GM23338 (cell line): ENCODE measurements at regions not wholly inside any gene's neighbourhood (a gene's known extent, or its start where the extent isn't known, plus 50 kb on each side); places are given as distances from the start of the nearest gene placed in this dataset.

Source experiments
- ATAC-seq: fragments of 200-7000 bp; cut with Tn5 transposase; 3 replicates; pipeline ENCODE4 v1.9.1; 2020
- DNase-seq: peaks from one replicate; pipeline ENCODE4 v3.0.0-alpha.2; 2015; ENCODE audit warnings: low spot score
- H2AFZ ChIP-seq: fragments of 200-600 bp; sonication (generic); 2 replicates; pipeline ENCODE4 v1.8.0; 2016; ENCODE audit warnings: antibody characterized with exemption, mild to moderate bottlenecking, moderate library complexity
- H3F3A ChIP-seq: fragments of 200-600 bp; sonication (generic); replicated peaks from 2 replicates; pipeline ENCODE4 v1.8.0; 2017; ENCODE audit warnings: antibody characterized with exemption, mixed run types, low read depth
- H3K27ac ChIP-seq: fragments of 200-600 bp; sonication (generic); 2 replicates; pipeline ENCODE4 v1.6.1; 2016; ENCODE audit warnings: low read depth
- H3K27me3 ChIP-seq: fragments of 200-600 bp; sonication (generic); 2 replicates; pipeline ENCODE4 v1.8.0; 2016; ENCODE audit warnings: mild to moderate bottlenecking, mixed run types, moderate library complexity; ENCODE audit not compliant: insufficient read depth
- H3K36me3 ChIP-seq: fragments of 200-600 bp; sonication (generic); 2 replicates; pipeline ENCODE4 v1.8.0; 2016; ENCODE audit warnings: mild to moderate bottlenecking; ENCODE audit not compliant: insufficient read depth
- H3K4me1 ChIP-seq: fragments of 200-600 bp; sonication (generic); 2 replicates; pipeline ENCODE4 v1.8.0; 2016; ENCODE audit warnings: mild to moderate bottlenecking, moderate library complexity; ENCODE audit not compliant: insufficient read depth
- H3K4me2 ChIP-seq: fragments of 200-600 bp; sonication (generic); 2 replicates; pipeline ENCODE4 v1.7.1; 2017; ENCODE audit warnings: mixed run types
- H3K4me3 ChIP-seq: fragments of 200-600 bp; sonication (generic); 2 replicates; pipeline ENCODE4 v1.6.1; 2016; ENCODE audit warnings: mixed run types
- H3K79me2 ChIP-seq: fragments of 200-600 bp; sonication (generic); replicated peaks from 2 replicates; pipeline ENCODE4 v1.8.0; 2017; ENCODE audit warnings: mild to moderate bottlenecking; ENCODE audit not compliant: insufficient read depth
- H3K9me2 ChIP-seq: fragments of 200-600 bp; sonication (generic); 2 replicates; pipeline ENCODE4 v1.8.0; 2017; ENCODE audit not compliant: insufficient read depth
- H4K20me1 ChIP-seq: fragments of 200-600 bp; sonication (generic); replicated peaks from 2 replicates; pipeline ENCODE4 v1.8.0; 2017; ENCODE audit warnings: mild to moderate bottlenecking; ENCODE audit not compliant: insufficient read depth
- H3K27ac Mint-ChIP-seq: 2 replicates; pipeline ENCODE4 v1.8.0; 2020; ENCODE audit warnings: inconsistent platforms, mild to moderate bottlenecking, moderate library complexity, mixed read lengths
- H3K27me3 Mint-ChIP-seq: 3 replicates; pipeline ENCODE4 v1.8.0; 2022; ENCODE audit warnings: low read depth, mild to moderate bottlenecking, moderate library complexity, mixed read lengths, inconsistent platforms; ENCODE audit not compliant: insufficient read depth, poor library complexity
- H3K36me3 Mint-ChIP-seq: 3 replicates; pipeline ENCODE4 v1.8.0; 2021; ENCODE audit warnings: low read depth, mild to moderate bottlenecking, inconsistent platforms, moderate library complexity, mixed read lengths
- H3K4me1 Mint-ChIP-seq: 3 replicates; pipeline ENCODE4 v1.8.0; 2020; ENCODE audit warnings: mild to moderate bottlenecking, inconsistent platforms, mixed read lengths
- H3K4me3 Mint-ChIP-seq: 3 replicates; pipeline ENCODE4 v1.8.0; 2021; ENCODE audit warnings: moderate library complexity, mild to moderate bottlenecking, inconsistent platforms, mixed read lengths
- H3K9me3 Mint-ChIP-seq: 3 replicates; pipeline ENCODE4 v1.8.0; 2020; ENCODE audit warnings: moderate library complexity, mild to moderate bottlenecking, inconsistent platforms, mixed read lengths
- CREB1 ChIP-seq: fragments of 250-450 bp; sonication (Bioruptor Pico); IDR thresholded peaks from 2 replicates; pipeline ENCODE4 v1.5.0; 2020; ENCODE audit warnings: low read depth, mild to moderate bottlenecking, moderate library complexity
- CTCF ChIP-seq, 2 experiments: fragments of 200-600 bp in 1 of 2; sonication (generic) in 1 of 2; conservative IDR thresholded peaks; 2 replicates each; pipeline versions ENCODE4 v1.5.1 to v1.6.1; 2016 to 2017; ENCODE audit warnings: antibody characterized with exemption in 2 of 2, low read depth in 2 of 2, mild to moderate bottlenecking in 2 of 2, moderate library complexity in 1 of 2
- ETS1 ChIP-seq: IDR thresholded peaks from 2 replicates; pipeline ENCODE4 v1.6.1; 2016; ENCODE audit warnings: antibody characterized with exemption
- EZH2 ChIP-seq: fragments of 200-600 bp; sonication (generic); IDR thresholded peaks from one replicate; pipeline ENCODE4 v1.8.0; 2017; ENCODE audit warnings: antibody characterized with exemption, mild to moderate bottlenecking, low read depth; ENCODE audit not compliant: unreplicated experiment
- EZH2phosphoT487 ChIP-seq: fragments of 200-600 bp; sonication (generic); IDR thresholded peaks from one replicate; pipeline ENCODE4 v1.8.1; 2018; ENCODE audit warnings: antibody characterized with exemption; ENCODE audit not compliant: unreplicated experiment
- JUNB ChIP-seq: IDR thresholded peaks from one replicate; pipeline ENCODE4 v1.6.1; 2016; ENCODE audit warnings: antibody characterized with exemption; ENCODE audit not compliant: unreplicated experiment
- NANOG ChIP-seq: IDR thresholded peaks from 2 replicates; pipeline ENCODE4 v1.6.1; 2016; ENCODE audit warnings: antibody characterized with exemption, borderline replicate concordance
- POLR2AphosphoS5 ChIP-seq: IDR thresholded peaks from 2 replicates; pipeline ENCODE4 v1.6.1; 2016; ENCODE audit warnings: antibody characterized with exemption, low read depth
- REST ChIP-seq: IDR thresholded peaks from one replicate; pipeline ENCODE4 v1.6.1; 2018; ENCODE audit warnings: antibody characterized with exemption; ENCODE audit not compliant: unreplicated experiment
- STAT1 ChIP-seq: IDR thresholded peaks from one replicate; pipeline ENCODE4 v1.6.1; 2016; ENCODE audit warnings: antibody characterized with exemption; ENCODE audit not compliant: unreplicated experiment
- ZNF114 ChIP-seq: fragments of 250-450 bp; sonication (Bioruptor Pico); IDR thresholded peaks from 2 replicates; pipeline ENCODE4 v1.5.0; 2020; ENCODE audit warnings: mild to moderate bottlenecking, moderate library complexity
- ZNF331 ChIP-seq: fragments of 250-450 bp; sonication (Bioruptor Pico); IDR thresholded peaks from 2 replicates; pipeline ENCODE4 v1.5.0; 2020; ENCODE audit warnings: low read depth, mild to moderate bottlenecking, moderate library complexity
- ZNF462 ChIP-seq: fragments of 250-450 bp; sonication (Bioruptor Pico); IDR thresholded peaks from 2 replicates; pipeline ENCODE4 v1.5.0; 2020; ENCODE audit warnings: mild to moderate bottlenecking, moderate library complexity

GRCh38 chr16:86070484-86070883, 171.5 kb downstream of the IRF8 start:
- Mint-ChIP-seq H3K27me3 (peaks cover 14% of the 10 kb centered on the region), H3K36me3 (no peaks in the 10 kb centered on the region), H3K4me1 (peaks cover 22% of the 10 kb centered on the region), H3K9me3 (no peaks in the 10 kb centered on the region), H3K4me3 (no peak overlapping the region), H3K27ac (no peak overlapping the region)
- Histone ChIP-seq H3K4me2 (no peak overlapping the region), H2AFZ (no peak overlapping the region; the same call in 1 of the 2 replicates), H3K4me3 (no peak overlapping the region), H3K4me1 (no peaks in the 10 kb centered on the region), H3F3A (no peaks in the 10 kb centered on the region), H3K27ac (no peak overlapping the region), H3K27me3 (no peaks in the 10 kb centered on the region), H3K9me2 (no peaks in the 10 kb centered on the region), H4K20me1 (no peaks in the 10 kb centered on the region), H3K79me2 (no peaks in the 10 kb centered on the region), H3K36me3 (no peaks in the 10 kb centered on the region)
- no peak for ATAC-seq
- no peak for DNase-seq
- TF ChIP-seq STAT1 = no peak
- TF ChIP-seq ETS1 = no peak
- no peak for TF ChIP-seq POLR2AphosphoS5
- no peak for TF ChIP-seq EZH2phosphoT487
- TF ChIP-seq EZH2 = no peak
- no peak for TF ChIP-seq CREB1
- TF ChIP-seq JUNB = no peak
- no peak for TF ChIP-seq ZNF462 (CRISPR knock-in tag)
- TF ChIP-seq ZNF114 = no peak
- no peak for TF ChIP-seq NANOG
- no peak for TF ChIP-seq REST
- TF ChIP-seq ZNF331 (CRISPR knock-in tag) = no peak
- no peak for TF ChIP-seq CTCF (conservative IDR thresholded peaks at IDR 0.05; ENCODE audit: low read depth in 2 of 2)
